ENCODE measurements at regions not wholly inside any gene's neighbourhood (a gene's known extent, or its start where the extent isn't known, plus 50 kb on each side); places are given as distances from the start of the nearest gene placed in this dataset.

DNA sequence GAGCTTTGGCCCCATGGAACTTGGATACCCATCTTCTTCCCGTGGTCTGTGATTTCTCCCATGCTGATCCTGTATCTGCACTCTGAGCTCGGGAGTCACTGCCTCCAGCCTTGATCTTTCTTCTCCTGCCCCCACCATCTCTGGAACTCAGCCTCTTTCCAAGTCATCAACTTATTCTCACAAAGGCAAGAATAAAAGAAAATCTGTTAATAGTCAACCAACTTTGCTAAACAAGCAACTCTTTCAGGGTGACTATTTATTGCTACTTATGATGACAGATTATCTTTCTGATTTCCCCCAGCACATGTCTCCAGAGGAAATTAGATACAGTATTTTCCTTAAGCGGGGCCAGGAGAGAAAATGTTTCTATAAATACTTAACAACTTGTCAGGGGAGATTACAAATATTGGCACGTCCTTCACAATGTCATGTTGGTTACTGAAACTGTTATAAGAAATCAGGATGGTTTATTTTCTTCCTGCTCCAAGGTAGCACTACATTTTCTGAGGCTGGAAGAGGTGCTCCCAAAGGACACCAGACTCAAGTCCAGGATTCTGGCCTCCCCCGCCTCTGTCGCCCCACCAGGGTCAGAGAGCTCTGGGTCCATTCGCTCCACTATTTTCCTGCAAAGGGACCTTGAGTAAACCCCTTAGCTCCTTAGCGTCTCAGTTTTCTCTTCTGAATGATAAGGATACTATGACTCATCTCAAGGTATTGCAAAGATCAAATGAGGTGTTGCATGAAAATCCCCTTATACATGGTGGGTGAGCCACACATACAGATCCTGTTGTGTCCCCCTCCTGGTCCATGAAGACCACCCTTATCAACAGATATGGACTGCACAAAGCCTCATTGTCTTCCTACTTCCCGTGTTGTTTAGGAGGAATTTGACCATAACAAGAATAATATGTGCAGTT is 205.2 kb upstream of the WSCD1 start:
- TF ChIP-seq, protein P1, sequence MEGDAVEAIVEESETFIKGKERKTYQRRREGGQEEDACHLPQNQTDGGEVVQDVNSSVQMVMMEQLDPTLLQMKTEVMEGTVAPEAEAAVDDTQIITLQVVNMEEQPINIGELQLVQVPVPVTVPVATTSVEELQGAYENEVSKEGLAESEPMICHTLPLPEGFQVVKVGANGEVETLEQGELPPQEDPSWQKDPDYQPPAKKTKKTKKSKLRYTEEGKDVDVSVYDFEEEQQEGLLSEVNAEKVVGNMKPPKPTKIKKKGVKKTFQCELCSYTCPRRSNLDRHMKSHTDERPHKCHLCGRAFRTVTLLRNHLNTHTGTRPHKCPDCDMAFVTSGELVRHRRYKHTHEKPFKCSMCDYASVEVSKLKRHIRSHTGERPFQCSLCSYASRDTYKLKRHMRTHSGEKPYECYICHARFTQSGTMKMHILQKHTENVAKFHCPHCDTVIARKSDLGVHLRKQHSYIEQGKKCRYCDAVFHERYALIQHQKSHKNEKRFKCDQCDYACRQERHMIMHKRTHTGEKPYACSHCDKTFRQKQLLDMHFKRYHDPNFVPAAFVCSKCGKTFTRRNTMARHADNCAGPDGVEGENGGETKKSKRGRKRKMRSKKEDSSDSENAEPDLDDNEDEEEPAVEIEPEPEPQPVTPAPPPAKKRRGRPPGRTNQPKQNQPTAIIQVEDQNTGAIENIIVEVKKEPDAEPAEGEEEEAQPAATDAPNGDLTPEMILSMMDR (conservative IDR thresholded peaks at IDR 0.05), result no peak
- TF ChIP-seq EZH2 (IDR thresholded peaks at IDR 0.05; ENCODE audit: low read depth), result no peak
